H1 (cell line): ENCODE measurements at regions not wholly inside any gene's neighbourhood (a gene's known extent, or its start where the extent isn't known, plus 50 kb on each side); places are given as distances from the start of the nearest gene placed in this dataset.

Experiments used
- CTCF ChIA-PET: fragments of 300-600 bp; sonication (Branson Sonifier 250); formaldehyde crosslinking; loops from one replicate; lab custom pipeline; 2021; ENCODE audit not compliant: partially characterized antibody; lab: Charles Lee
- POLR2A ChIA-PET: fragments of 300-600 bp; sonication (Branson Sonifier 250); formaldehyde crosslinking; loops from one replicate; lab custom pipeline; 2021; ENCODE audit warnings: inconsistent platforms; ENCODE audit not compliant: partially characterized antibody; lab: Charles Lee
- DNase-seq, 2 experiments: peaks; one replicate each; pipeline versions ENCODE4 v3.0.0 to v3.0.0-alpha.2; 2010 to 2022; ENCODE audit warnings: low spot score in 2 of 2, low read depth in 1 of 2, mixed read lengths in 1 of 2
- FAIRE-seq: peaks from 2 replicates; lab custom pipeline; 2011; peaks lifted over from hg19 to GRCh38; lab: Jason Lieb, UNC
- H2AFZ ChIP-seq: 2 replicates; pipeline ENCODE4 v1.8.1; 2012; ENCODE audit warnings: low read length, inconsistent platforms
- H2AK5ac ChIP-seq: 2 replicates; pipeline ENCODE4 v1.6.1; 2013; ENCODE audit warnings: low read depth, low read length
- H2BK120ac ChIP-seq: replicated peaks from 2 replicates; pipeline ENCODE3; 2013; ENCODE audit warnings: low read depth, low read length, inconsistent platforms
- H2BK12ac ChIP-seq: 2 replicates; pipeline ENCODE4 v1.6.1; 2013; ENCODE audit warnings: low read depth, low read length
- H2BK15ac ChIP-seq: 2 replicates; pipeline ENCODE4 v1.6.1; 2013; ENCODE audit warnings: low read length
- H2BK20ac ChIP-seq: 2 replicates; pipeline ENCODE4 v1.6.1; 2013; ENCODE audit warnings: low read length
- H2BK5ac ChIP-seq: 2 replicates; pipeline ENCODE4 v1.6.1; 2013; ENCODE audit warnings: low read depth, low read length
- H3K14ac ChIP-seq: 2 replicates; pipeline ENCODE4 v1.6.1; 2013; ENCODE audit warnings: inconsistent platforms; ENCODE audit not compliant: insufficient read length
- H3K18ac ChIP-seq: 2 replicates; pipeline ENCODE4 v1.6.1; 2013; ENCODE audit warnings: low read length; ENCODE audit errors: extremely low read depth
- H3K23ac ChIP-seq: 2 replicates; pipeline ENCODE4 v1.6.1; 2013; ENCODE audit warnings: inconsistent platforms; ENCODE audit not compliant: insufficient read length
- H3K23me2 ChIP-seq: 2 replicates; pipeline ENCODE4 v1.6.1; 2013; ENCODE audit warnings: low read depth, low read length
- H3K27ac ChIP-seq: 2 replicates; pipeline ENCODE4 v1.6.1; 2011; ENCODE audit warnings: low read depth, low read length, inconsistent platforms
- H3K27me3 ChIP-seq, 4 experiments: replicated peaks in 1 of 4; 1 replicate in 1 of 4; 2 replicates in 3 of 4; pipeline versions ENCODE4 v1.6.1 to v1.8.1; 2011 to 2013; ENCODE audit warnings: low read length in 3 of 4, mild to moderate bottlenecking in 3 of 4, inconsistent platforms in 2 of 4, mixed read lengths in 2 of 4, moderate library complexity in 1 of 4; ENCODE audit not compliant: control insufficient read depth in 3 of 4, insufficient read depth in 3 of 4; ENCODE audit errors: extremely low read depth in 1 of 4
- H3K36me3 ChIP-seq, 4 experiments: 2 replicates each; pipeline versions ENCODE4 v1.6.1 to v1.8.1; 2011 to 2013; ENCODE audit warnings: mild to moderate bottlenecking in 4 of 4, low read length in 3 of 4, moderate library complexity in 2 of 4, control low read depth in 1 of 4, inconsistent platforms in 1 of 4; ENCODE audit not compliant: insufficient read depth in 4 of 4, control insufficient read depth in 2 of 4
- H3K4ac ChIP-seq: replicated peaks from 2 replicates; pipeline ENCODE3; 2013; ENCODE audit warnings: low read length, low read depth, mixed read lengths, inconsistent platforms; ENCODE audit not compliant: insufficient read length
- H3K4me1 ChIP-seq, 4 experiments: replicated peaks in 1 of 4; 1 replicate in 1 of 4; 2 replicates in 3 of 4; pipeline versions ENCODE4 v1.6.1 to v1.8.1; 2011 to 2013; ENCODE audit warnings: low read length in 3 of 4, inconsistent platforms in 2 of 4, mixed read lengths in 1 of 4; ENCODE audit not compliant: insufficient read depth in 4 of 4, control insufficient read depth in 3 of 4
- H3K4me2 ChIP-seq, 2 experiments: 2 replicates each; pipeline versions ENCODE4 v1.6.1 to v1.8.1; 2011 to 2013; ENCODE audit warnings: low read depth in 2 of 2, low read length in 2 of 2, control low read depth in 1 of 2, inconsistent platforms in 1 of 2, mild to moderate bottlenecking in 1 of 2; ENCODE audit not compliant: insufficient read depth in 1 of 2
- H3K4me3 ChIP-seq, 4 experiments: fragments of 200-600, 300-600 bp in 1 of 4; sonication (generic), shearing (Covaris generic), sonication (Bioruptor Twin) in 1 of 4; 2 replicates each; pipeline versions ENCODE4 v1.5.1 to v1.8.1; 2011 to 2016; ENCODE audit warnings: low read length in 4 of 4, low read depth in 3 of 4, control low read depth in 2 of 4, inconsistent platforms in 2 of 4, mild to moderate bottlenecking in 2 of 4, mixed read lengths in 1 of 4, moderate library complexity in 1 of 4; ENCODE audit not compliant: insufficient read depth in 2 of 4; ENCODE audit errors: extremely low read depth in 1 of 4
- H3K56ac ChIP-seq: replicated peaks from 2 replicates; pipeline ENCODE3; 2013; ENCODE audit warnings: low read depth, mild to moderate bottlenecking, mixed read lengths, low read length, inconsistent platforms; ENCODE audit not compliant: insufficient read length
- H3K79me1 ChIP-seq: 2 replicates; pipeline ENCODE4 v1.6.1; 2013; ENCODE audit warnings: low read depth, low read length, control low read depth
- H3K79me2 ChIP-seq, 2 experiments: 2 replicates each; pipeline versions ENCODE4 v1.6.1 to v1.8.1; 2012 to 2013; ENCODE audit warnings: low read length in 2 of 2, mild to moderate bottlenecking in 2 of 2, inconsistent platforms in 1 of 2; ENCODE audit not compliant: insufficient read depth in 2 of 2, control insufficient read depth in 1 of 2
- H3K9ac ChIP-seq, 4 experiments: replicated peaks in 1 of 4; 1 replicate in 1 of 4; 2 replicates in 3 of 4; pipeline versions ENCODE4 v1.6.1 to v1.8.1; 2011 to 2013; ENCODE audit warnings: low read depth in 3 of 4, low read length in 3 of 4, control low read depth in 2 of 4, mild to moderate bottlenecking in 2 of 4, moderate library complexity in 2 of 4, inconsistent platforms in 1 of 4; ENCODE audit errors: extremely low read depth in 1 of 4
- H3K9me3 ChIP-seq, 2 experiments: 2 replicates each; pipeline versions ENCODE4 v1.6.1 to v1.8.1; 2012 to 2013; ENCODE audit warnings: mild to moderate bottlenecking in 2 of 2, moderate library complexity in 2 of 2, control low read depth in 1 of 2, inconsistent platforms in 1 of 2, low read depth in 1 of 2, low read length in 1 of 2, mixed read lengths in 1 of 2; ENCODE audit not compliant: insufficient read depth in 2 of 2
- H4K20me1 ChIP-seq, 2 experiments: replicated peaks in 1 of 2; 2 replicates each; pipeline versions ENCODE3 to v1.8.1; 2011 to 2013; ENCODE audit warnings: inconsistent platforms in 2 of 2, low read length in 2 of 2, mild to moderate bottlenecking in 1 of 2; ENCODE audit not compliant: insufficient read depth in 2 of 2, control insufficient read depth in 1 of 2
- H4K5ac ChIP-seq: 2 replicates; pipeline ENCODE4 v1.6.1; 2013; ENCODE audit warnings: low read length, low read depth, mixed read lengths, inconsistent platforms; ENCODE audit not compliant: insufficient read length
- H4K8ac ChIP-seq: 2 replicates; pipeline ENCODE4 v1.8.0; 2013; ENCODE audit warnings: mild to moderate bottlenecking, moderate library complexity, low read length, inconsistent platforms; ENCODE audit not compliant: insufficient read depth; ENCODE audit errors: extremely low read depth
- H4K91ac ChIP-seq: replicated peaks from 2 replicates; pipeline ENCODE3; 2013; ENCODE audit warnings: low read length, mixed read lengths, inconsistent platforms; ENCODE audit not compliant: insufficient read length
- BACH1 ChIP-seq: IDR thresholded peaks from 2 replicates; pipeline ENCODE4 v1.6.1; 2012; ENCODE audit warnings: low read length, improper control_type of control experiment
- KDM1A ChIP-seq: fragments of 200-600, 300-600 bp; sonication (generic); IDR thresholded peaks from 2 replicates; pipeline ENCODE4 v1.7.1; 2016; ENCODE audit warnings: mild to moderate bottlenecking, low read length, borderline replicate concordance
- POU5F1 ChIP-seq: IDR thresholded peaks from 2 replicates; pipeline ENCODE4 v1.6.1; 2011; ENCODE audit warnings: low read depth, mild to moderate bottlenecking, low read length, moderate library complexity
- RFX5 ChIP-seq: IDR thresholded peaks from 2 replicates; pipeline ENCODE4 v1.6.1; 2011; ENCODE audit warnings: low read depth, low read length, improper control_type of control experiment, borderline replicate concordance
- RXRA ChIP-seq: IDR thresholded peaks from 2 replicates; pipeline ENCODE4 v1.6.1; 2011; ENCODE audit warnings: low read depth, mild to moderate bottlenecking, low read length, moderate library complexity; ENCODE audit not compliant: insufficient read depth
- TAF7 ChIP-seq: optimal IDR thresholded peaks from 2 replicates; pipeline ENCODE3; 2011; ENCODE audit warnings: low read depth, mild to moderate bottlenecking, inconsistent platforms, low read length, moderate library complexity, borderline replicate concordance
- ZNF274 ChIP-seq: IDR thresholded peaks from 2 replicates; pipeline ENCODE4 v1.7.0; 2012; ENCODE audit warnings: low read length, borderline replicate concordance; ENCODE audit errors: extremely low read depth
- WGBS, 2 experiments: shearing (Covaris generic) in 1 of 2; methylation state at CpG; one replicate each; pipeline versions ENCODE4 v1.1.6 to v1.1.7; 2013 to 2015; ENCODE audit warnings: low lambda C conversion rate in 2 of 2, mixed read lengths in 2 of 2, inconsistent platforms in 1 of 2, low coverage in 1 of 2, missing lambda C conversion rate in 1 of 2; ENCODE audit not compliant: insufficient replicate concordance in 2 of 2, insufficient coverage in 1 of 2, insufficient read length in 1 of 2; ENCODE audit errors: extremely low coverage in 1 of 2, missing lambda C conversion rate in 1 of 2; 5-methylcytosine and 5-hydroxymethylcytosine counted together

DNA sequence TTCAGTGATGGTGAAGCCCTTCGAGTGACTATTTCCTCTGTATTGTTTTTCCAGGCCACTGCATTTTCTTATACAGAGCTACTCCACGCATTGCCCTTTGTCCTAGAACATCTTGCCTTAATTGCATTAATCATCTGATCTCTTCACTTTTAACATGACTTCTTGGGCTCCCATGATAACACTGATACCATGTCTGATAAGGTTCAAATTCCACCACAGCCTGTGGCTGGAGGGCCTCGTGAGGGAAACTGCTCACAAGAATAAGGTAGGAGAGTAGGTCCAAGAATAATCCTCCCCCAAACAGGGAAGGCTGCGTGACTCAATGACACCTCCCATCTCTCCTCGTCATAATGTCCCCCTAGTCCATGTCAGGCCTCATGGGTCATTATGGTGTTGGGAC lies 165.5 kb upstream of the ECI2 start:
- H3K27ac ChIP-seq, result no peak overlapping the region
- H4K91ac ChIP-seq, result no peak overlapping the region
- H3K56ac ChIP-seq, result no peak overlapping the region
- no peak overlapping the region for H2AFZ ChIP-seq
- no peak for FAIRE-seq
- H2BK120ac ChIP-seq, result no peak overlapping the region
- no peaks in the 10 kb centered on the region for H3K23me2 ChIP-seq
- no peak overlapping the region for H2BK12ac ChIP-seq
- no peak overlapping the region for H2BK5ac ChIP-seq
- H3K4me3 ChIP-seq, result no peak overlapping the region
- H3K14ac ChIP-seq, result no peak overlapping the region
- H3K79me1 ChIP-seq, result no peaks in the 10 kb centered on the region
- peaks cover 4 to 8% of the 10 kb centered on the region in 2 experiments; a peak in 3 of 4 replicates for H3K9me3 ChIP-seq
- H3K27me3 ChIP-seq, result no peaks in the 10 kb centered on the region
- no peak overlapping the region for H4K8ac ChIP-seq
- CTCF ChIA-PET, result interaction anchor here (0.8 kb wide), 1 partner anchor 10 kb away, joined by 3 read pairs; no protein-coding TSS in a partner anchor
- no peak overlapping the region for H2BK20ac ChIP-seq
- no peaks in the 10 kb centered on the region for H3K4me1 ChIP-seq
- no peaks in the 10 kb centered on the region for H3K79me2 ChIP-seq
- H3K9ac ChIP-seq, result no peak overlapping the region
- H2BK15ac ChIP-seq, result no peak overlapping the region
- H3K4me2 ChIP-seq, result no peak overlapping the region
- H3K36me3 ChIP-seq, result no peaks in the 10 kb centered on the region
- H3K4ac ChIP-seq, result no peak overlapping the region
- 88% methylated on average over 5 of the region's 5 CpGs; no CpG with 5 or more reads in 1 of the 2 experiments for WGBS, 2 experiments
- POLR2A ChIA-PET, result no interaction called here
- no peak overlapping the region for H3K23ac ChIP-seq
- no peak overlapping the region for H3K18ac ChIP-seq
- no peak for DNase-seq
- H4K5ac ChIP-seq, result no peak overlapping the region
- no peaks in the 10 kb centered on the region for H4K20me1 ChIP-seq
- H2AK5ac ChIP-seq, result no peak overlapping the region
- no peak for TF ChIP-seq RXRA
- TF ChIP-seq BACH1, result no peak
- no peak for TF ChIP-seq RFX5
- TF ChIP-seq ZNF274, result no peak
- no peak for TF ChIP-seq POU5F1
- no peak for TF ChIP-seq TAF7
- no peak for TF ChIP-seq KDM1A
